Testis (tissue), 2 donors: ENCODE measurements at regions not wholly inside any gene's neighbourhood (a gene's known extent, or its start where the extent isn't known, plus 50 kb on each side); places are given as distances from the start of the nearest gene placed in this dataset.

Experiments
- DNase-seq: peaks from one replicate; pipeline ENCODE4 v3.0.0-alpha.2; 2019
- H3K27ac ChIP-seq, 2 donors: fragments of 200-600 bp; sonication (generic); one replicate each; pipeline ENCODE4 v1.5.1; 2019
- H3K27me3 ChIP-seq: fragments of 200-600 bp; sonication (generic); one replicate; pipeline ENCODE4 v1.5.1; 2019
- H3K36me3 ChIP-seq: fragments of 200-600 bp; sonication (generic); one replicate; pipeline ENCODE4 v1.5.1; 2017; ENCODE audit warnings: low read depth; ENCODE audit errors: missing control alignments
- H3K4me1 ChIP-seq: fragments of 200-600 bp; sonication (generic); one replicate; pipeline ENCODE4 v1.5.1; 2019
- H3K4me3 ChIP-seq, 2 donors: fragments of 200-600 bp; sonication (generic); one replicate each; pipeline ENCODE4 v1.5.1; 2017 to 2019
- H3K9me3 ChIP-seq: fragments of 200-600 bp; sonication (generic); one replicate; pipeline ENCODE4 v1.5.1; 2017
- CTCF ChIP-seq, 3 experiments: fragments of 450-650 bp in 2 of 3; fragments of 200-600 bp in 1 of 3; sonication (generic) in 1 of 3; IDR thresholded peaks; one replicate each; pipeline ENCODE4 v1.5.1; 2016 to 2019; ENCODE audit warnings: antibody characterized with exemption in 3 of 3, mild to moderate bottlenecking in 2 of 3, moderate library complexity in 1 of 3
- POLR2A ChIP-seq: fragments of 450-650 bp; IDR thresholded peaks from one replicate; pipeline ENCODE4 v1.6.1; 2017; ENCODE audit warnings: antibody characterized with exemption, mild to moderate bottlenecking, moderate library complexity
- WGBS, 2 donors: methylation state at CpG; one replicate each; pipeline ENCODE4 v1.1.5; 2018; 5-methylcytosine and 5-hydroxymethylcytosine counted together
- intact Hi-C: fragments of 100-400 bp; cut with DNase I; formaldehyde crosslinking; loops from one replicate; pipeline ENCODE4 v1.15.1; 2023; ENCODE audit warnings: low total_unique reads

GRCh38 chr6:138007014-138007472 is 100.2 kb downstream of the PERP start:
- H3K4me3 ChIP-seq: no peak overlapping the region
- no peak overlapping the region for H3K27ac ChIP-seq
- no peaks in the 10 kb centered on the region for H3K27me3 ChIP-seq
- TF ChIP-seq CTCF (IDR thresholded peaks at IDR 0.05): peak in 2 of 3 experiments; percentile 23 to 39
- no peak for TF ChIP-seq POLR2A
- intact Hi-C loops: loop anchor here (10.0 kb wide), 1 partner anchor 98 kb away; the partner anchor contains the start of gene PERP
- WGBS, 2 donors: 49 to 58% methylated on average over 5 of the region's 5 CpGs
- no peaks in the 10 kb centered on the region for H3K9me3 ChIP-seq
- peaks cover 3% of the 10 kb centered on the region for H3K4me1 ChIP-seq
- no peak for DNase-seq
- no peaks in the 10 kb centered on the region for H3K36me3 ChIP-seq

- no peak overlapping the region for H3K27ac ChIP-seq
- no peak for TF ChIP-seq CTCF (IDR thresholded peaks at IDR 0.05)
- TF ChIP-seq POLR2A: no peak
- peaks cover 3% of the 10 kb centered on the region for H3K4me1 ChIP-seq
- no peaks in the 10 kb centered on the region for H3K27me3 ChIP-seq
- no peak overlapping the region for H3K4me3 ChIP-seq
- WGBS, 2 donors: 63 to 76% methylated on average over 3 of the region's 3 CpGs
- H3K36me3 ChIP-seq: no peaks in the 10 kb centered on the region
- intact Hi-C loops: loop anchor here (10.0 kb wide), 1 partner anchor 96 kb away; the partner anchor contains the start of gene PERP
- no peaks in the 10 kb centered on the region for H3K9me3 ChIP-seq
- no peak for DNase-seq
Observed at GRCh38 chr6:138008791-138009190, 98.4 kb downstream of the PERP start.

- 95 to 100% methylated on average over 1 of the region's 1 CpG for WGBS, 2 donors
- Histone ChIP-seq H3K9me3 (no peaks in the 10 kb centered on the region), H3K4me1 (peaks cover 3% of the 10 kb centered on the region), H3K27me3 (no peaks in the 10 kb centered on the region), H3K36me3 (no peaks in the 10 kb centered on the region), H3K27ac (no peak overlapping the region), H3K4me3 (no peak overlapping the region)
- intact Hi-C loops: no loop called here
- TF ChIP-seq POLR2A (no peak), CTCF (IDR thresholded peaks at IDR 0.05) (no peak)
- DNase-seq: no peak
Observed at GRCh38 chr6:138011413-138011812, 95.8 kb downstream of the PERP start.

GRCh38 chr6:138012682-138013081 is 94.5 kb downstream of the PERP start:
- intact Hi-C loops: no loop called here
- Histone ChIP-seq H3K4me3 (no peak overlapping the region), H3K4me1 (peaks cover under 1% of the 10 kb centered on the region), H3K9me3 (no peaks in the 10 kb centered on the region), H3K27me3 (no peaks in the 10 kb centered on the region), H3K36me3 (no peaks in the 10 kb centered on the region), H3K27ac (no peak overlapping the region)
- no peak for DNase-seq
- TF ChIP-seq CTCF (IDR thresholded peaks at IDR 0.05): no peak
- TF ChIP-seq POLR2A: no peak
- WGBS, 2 donors: 86 to 90% methylated on average over 1 of the region's 1 CpG

GRCh38 chr6:138013959-138014358 is 93.3 kb downstream of the PERP start:
- WGBS, 2 donors: 41 to 58% methylated on average over 1 of the region's 1 CpG
- Histone ChIP-seq H3K36me3 (no peaks in the 10 kb centered on the region), H3K4me1 (no peaks in the 10 kb centered on the region), H3K4me3 (no peak overlapping the region), H3K27me3 (no peaks in the 10 kb centered on the region), H3K27ac (no peak overlapping the region), H3K9me3 (no peaks in the 10 kb centered on the region)
- TF ChIP-seq POLR2A (no peak), CTCF (IDR thresholded peaks at IDR 0.05) (no peak)
- DNase-seq: no peak
- intact Hi-C loops: no loop called here
